ENCODE measurements at regions not wholly inside any gene's neighbourhood (a gene's known extent, or its start where the extent isn't known, plus 50 kb on each side); places are given as distances from the start of the nearest gene placed in this dataset.

DNA sequence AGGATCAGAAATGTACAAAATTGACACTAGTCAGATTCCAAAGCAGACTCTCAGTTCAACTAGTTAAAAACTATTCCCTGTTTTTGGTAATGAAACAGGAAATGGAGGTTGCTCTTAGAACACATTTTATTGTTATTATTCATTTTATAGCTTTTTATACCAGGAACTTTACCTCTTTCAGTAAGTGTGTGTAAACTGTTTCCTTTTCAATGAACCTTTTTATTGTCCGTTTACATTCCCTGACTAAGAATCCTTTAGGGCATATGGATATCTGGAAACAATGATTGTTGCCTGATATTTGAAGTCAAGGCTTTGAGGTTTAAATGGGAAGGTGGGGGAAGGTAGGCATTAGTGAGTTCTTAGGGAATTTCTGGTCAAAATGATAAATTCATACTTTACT, 1511.4 kb downstream of the ADGRL3 start:
- DNase-seq (ENCODE audit: low read depth): no peak
- TF ChIP-seq, protein P1, sequence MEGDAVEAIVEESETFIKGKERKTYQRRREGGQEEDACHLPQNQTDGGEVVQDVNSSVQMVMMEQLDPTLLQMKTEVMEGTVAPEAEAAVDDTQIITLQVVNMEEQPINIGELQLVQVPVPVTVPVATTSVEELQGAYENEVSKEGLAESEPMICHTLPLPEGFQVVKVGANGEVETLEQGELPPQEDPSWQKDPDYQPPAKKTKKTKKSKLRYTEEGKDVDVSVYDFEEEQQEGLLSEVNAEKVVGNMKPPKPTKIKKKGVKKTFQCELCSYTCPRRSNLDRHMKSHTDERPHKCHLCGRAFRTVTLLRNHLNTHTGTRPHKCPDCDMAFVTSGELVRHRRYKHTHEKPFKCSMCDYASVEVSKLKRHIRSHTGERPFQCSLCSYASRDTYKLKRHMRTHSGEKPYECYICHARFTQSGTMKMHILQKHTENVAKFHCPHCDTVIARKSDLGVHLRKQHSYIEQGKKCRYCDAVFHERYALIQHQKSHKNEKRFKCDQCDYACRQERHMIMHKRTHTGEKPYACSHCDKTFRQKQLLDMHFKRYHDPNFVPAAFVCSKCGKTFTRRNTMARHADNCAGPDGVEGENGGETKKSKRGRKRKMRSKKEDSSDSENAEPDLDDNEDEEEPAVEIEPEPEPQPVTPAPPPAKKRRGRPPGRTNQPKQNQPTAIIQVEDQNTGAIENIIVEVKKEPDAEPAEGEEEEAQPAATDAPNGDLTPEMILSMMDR (conservative IDR thresholded peaks at IDR 0.05; ENCODE audit: low read depth, low read length): no peak
- no peak overlapping the region for H3K4me3 ChIP-seq (ENCODE audit: low read depth, low read length)

DNA sequence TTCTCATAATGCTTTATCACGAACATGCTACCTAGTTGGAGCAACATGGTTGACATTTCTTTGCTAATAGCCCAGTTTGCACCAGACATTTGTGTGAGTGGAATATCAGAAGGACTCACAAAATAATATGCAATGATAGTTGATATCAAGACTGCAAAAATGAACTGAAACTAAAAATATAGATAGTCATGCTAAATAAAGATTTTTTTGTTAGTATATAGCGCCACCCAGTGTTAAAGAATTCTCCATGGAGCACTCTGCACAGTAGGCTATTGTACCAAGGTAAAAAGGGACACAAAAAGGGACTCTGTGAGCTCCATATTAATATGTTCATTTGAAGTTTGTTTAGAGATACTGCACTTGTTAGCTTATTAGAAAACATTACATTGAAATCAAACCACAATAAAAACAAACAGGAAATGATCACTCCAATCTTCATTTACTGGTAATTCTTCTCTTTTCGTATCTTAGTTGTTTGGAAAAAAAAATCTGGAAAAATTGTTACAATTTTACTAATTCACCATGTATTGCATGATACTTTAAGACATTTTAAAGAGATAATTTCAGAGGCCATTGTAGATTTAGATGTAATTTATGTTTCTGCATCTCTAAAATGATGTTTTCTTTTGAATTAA, 1509.6 kb downstream of the ADGRL3 start:
- DNase-seq (ENCODE audit: low read depth): peak; percentile 43
- H3K4me3 ChIP-seq (ENCODE audit: low read depth, low read length): peak overlapping the region; percentile 36
- TF ChIP-seq, protein P1 (conservative IDR thresholded peaks at IDR 0.05; ENCODE audit: low read depth, low read length): peak; percentile 54

DNA sequence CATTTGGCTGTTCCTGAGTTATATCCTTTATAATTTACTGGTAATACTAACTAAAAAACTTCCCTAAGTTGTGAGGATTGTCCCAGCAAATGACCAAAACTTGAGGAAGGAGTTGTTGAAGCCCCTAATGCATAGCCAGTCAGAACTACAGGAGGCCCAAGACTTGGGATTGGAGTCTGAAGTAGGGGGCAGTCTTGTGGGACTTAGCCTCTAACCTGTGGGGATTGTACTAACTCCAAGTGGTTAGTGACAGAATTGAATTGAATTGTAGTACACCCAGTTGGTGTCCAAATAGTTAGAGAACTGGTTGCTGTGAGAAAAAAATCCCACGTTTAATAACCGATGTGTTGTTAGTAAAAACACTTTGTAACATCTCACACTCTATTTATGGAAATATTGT, 1506.3 kb downstream of the ADGRL3 start:
- TF ChIP-seq, protein P1 (conservative IDR thresholded peaks at IDR 0.05; ENCODE audit: low read depth, low read length): no peak
- no peak for DNase-seq (ENCODE audit: low read depth)

DNA sequence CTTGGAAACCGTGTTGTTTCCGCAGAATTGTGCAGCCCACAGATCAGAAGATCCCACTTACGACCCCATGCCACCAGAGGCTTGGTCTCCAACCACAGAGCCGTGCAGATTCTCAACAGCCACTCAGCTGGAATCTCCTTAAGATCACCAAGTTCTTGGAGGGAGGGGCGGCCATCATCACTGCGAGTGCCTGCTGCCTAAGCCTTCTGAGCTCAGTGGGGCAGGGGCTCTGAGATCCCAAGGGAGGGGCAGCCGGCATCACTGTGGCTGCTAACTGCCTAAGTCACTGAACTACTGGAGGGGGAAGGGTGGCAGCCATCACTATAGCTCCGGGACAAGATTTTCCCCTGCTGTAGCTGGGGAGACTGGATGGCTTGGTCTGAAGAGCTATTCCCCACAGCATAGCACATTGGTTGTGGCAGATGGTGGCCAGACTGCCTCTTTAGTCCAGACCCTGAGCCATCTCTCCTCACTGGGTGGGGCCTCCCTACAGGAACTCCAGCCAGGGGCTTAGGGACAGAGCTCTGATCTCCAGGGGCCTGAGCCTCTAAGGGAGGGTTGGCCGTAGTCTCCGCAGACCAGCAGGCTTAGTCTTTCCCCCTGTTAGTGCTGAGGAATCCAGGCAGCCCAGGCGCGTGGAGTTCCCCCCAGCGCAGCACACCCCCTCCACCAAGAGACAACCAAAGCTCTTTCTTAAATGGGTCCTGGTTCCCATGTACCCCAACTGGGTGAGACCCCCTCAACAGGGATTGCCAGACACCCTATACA, 1483.9 kb downstream of the ADGRL3 start:
- H3K4me3 ChIP-seq (ENCODE audit: low read depth, low read length): no peak overlapping the region
- TF ChIP-seq, protein P1 (conservative IDR thresholded peaks at IDR 0.05; ENCODE audit: low read depth, low read length): no peak
- no peak for DNase-seq (ENCODE audit: low read depth)

More for the DNA sequence above, 1506.3 kb downstream of the ADGRL3 start:
- no peak overlapping the region for H3K4me3 ChIP-seq (ENCODE audit: low read depth, low read length)

DNA sequence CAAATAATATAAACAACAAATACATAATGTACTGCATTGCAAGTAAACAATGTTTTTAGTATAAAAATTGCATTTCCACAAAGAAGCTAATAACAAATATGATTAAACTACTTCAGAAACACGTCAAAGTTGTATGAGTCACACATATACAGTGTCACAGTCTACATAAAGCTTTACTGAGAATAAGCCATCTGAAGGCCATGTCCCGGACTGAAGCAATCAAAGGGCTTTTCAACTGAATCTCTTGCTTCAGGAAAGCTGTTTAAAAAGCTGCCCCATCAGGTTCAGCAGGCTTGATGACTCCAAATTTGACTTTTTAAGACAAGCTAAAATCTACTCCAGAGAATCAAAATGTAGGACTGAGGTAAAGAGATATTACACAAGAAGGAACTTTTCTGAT, 1476.8 kb downstream of the ADGRL3 start:
- TF ChIP-seq, protein P1 (conservative IDR thresholded peaks at IDR 0.05; ENCODE audit: low read depth, low read length): no peak
- DNase-seq (ENCODE audit: low read depth): no peak

DNA sequence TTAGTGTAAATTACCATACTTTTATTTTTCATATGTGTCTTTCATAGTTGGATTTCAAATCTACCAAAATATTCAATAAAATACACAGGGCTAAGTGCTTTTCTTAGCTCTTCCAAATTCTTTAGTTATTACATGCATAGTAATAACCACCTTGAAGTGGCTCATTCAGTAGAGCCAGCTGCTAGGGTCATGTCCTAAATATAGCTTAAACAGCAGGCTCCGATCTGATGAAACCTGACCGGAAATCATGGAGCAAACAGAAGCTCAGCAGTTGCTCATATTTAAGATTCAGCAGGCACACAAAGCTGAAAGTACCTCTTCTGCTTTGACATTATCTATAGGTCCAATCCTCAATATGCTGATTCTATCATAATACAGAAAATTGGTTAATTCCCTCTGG, 1470.4 kb downstream of the ADGRL3 start:
- TF ChIP-seq, protein P1 (conservative IDR thresholded peaks at IDR 0.05; ENCODE audit: low read depth, low read length): no peak
- DNase-seq (ENCODE audit: low read depth): peak; percentile 48

More for the DNA sequence above, 1476.8 kb downstream of the ADGRL3 start:
- no peak overlapping the region for H3K4me3 ChIP-seq (ENCODE audit: low read depth, low read length)

More for the DNA sequence above, 1470.4 kb downstream of the ADGRL3 start:
- no peak overlapping the region for H3K4me3 ChIP-seq (ENCODE audit: low read depth, low read length)

Measured in choroid plexus epithelial cell (primary cell).